HepG2 (cell line): ENCODE measurements at regions not wholly inside any gene's neighbourhood (a gene's known extent, or its start where the extent isn't known, plus 50 kb on each side); places are given as distances from the start of the nearest gene placed in this dataset.

Experiments used
- ATAC-seq: fragments of 200-7000 bp; cut with Tn5 transposase; 3 replicates; pipeline ENCODE4 v1.9.1; 2020; ENCODE audit warnings: mild to moderate bottlenecking, moderate library complexity
- BruUV-seq: library from RNA; stranded (reverse); fragments of 400-500 nt; replicated peaks from 2 replicates; lab custom pipeline; 2021; lab: Mats Ljungman, UMichigan
- CTCF ChIA-PET: fragments of 300-600 bp; formaldehyde crosslinking; extraction: SDS; loops from one replicate; lab custom pipeline; 2021; ENCODE audit warnings: low total read pairs, inconsistent platforms, low intra/inter-chr PET ratio; lab: Yijun Ruan, JAX
- POLR2A ChIA-PET: fragments of 350-600 bp; sonication (Branson Sonifier 250); formaldehyde crosslinking; loops from one replicate; lab custom pipeline; 2020; ENCODE audit warnings: antibody characterized with exemption, inconsistent platforms; lab: Yijun Ruan, JAX
- DNase-seq: peaks from one replicate; pipeline ENCODE4 v3.0.0-alpha.2; 2015; ENCODE audit warnings: low spot score
- FAIRE-seq: peaks from 3 replicates; lab custom pipeline; 2011; peaks lifted over from hg19 to GRCh38; lab: Jason Lieb, UNC
- H2AFZ ChIP-seq: one replicate; pipeline ENCODE4 v1.6.1; 2011; ENCODE audit warnings: low read length, inconsistent platforms
- H3K27ac ChIP-seq: fragments of 300-600 bp; 3 replicates; pipeline ENCODE4 v1.8.0; 2011; ENCODE audit warnings: mixed run types, mild to moderate bottlenecking, mixed read lengths, low read length, inconsistent platforms; ENCODE audit not compliant: insufficient read depth; ENCODE audit errors: extremely low read length
- H3K27me3 ChIP-seq, 2 experiments: fragments of 200-600 bp in 1 of 2; 2 replicates in 1 of 2; 3 replicates in 1 of 2; pipeline versions ENCODE4 v1.6.0 to v1.8.0; 2011; ENCODE audit warnings: low read length in 2 of 2, mild to moderate bottlenecking in 2 of 2, moderate library complexity in 2 of 2, inconsistent platforms in 1 of 2; ENCODE audit not compliant: insufficient read depth in 2 of 2, control insufficient read depth in 1 of 2
- H3K36me3 ChIP-seq, 2 experiments: fragments of 200-600 bp in 1 of 2; replicated peaks in 1 of 2; 2 replicates in 1 of 2; 3 replicates in 1 of 2; pipeline versions ENCODE4 v1.5.1 to v1.8.0; 2011; ENCODE audit warnings: low read length in 2 of 2, inconsistent platforms in 1 of 2; ENCODE audit not compliant: insufficient read depth in 2 of 2, control insufficient read depth in 1 of 2
- H3K4me1 ChIP-seq: 2 replicates; pipeline ENCODE4 v1.5.1; 2012; ENCODE audit warnings: low read length, inconsistent platforms; ENCODE audit not compliant: insufficient read depth
- H3K4me2 ChIP-seq: 2 replicates; pipeline ENCODE4 v1.6.0; 2011; ENCODE audit warnings: low read depth, low read length, inconsistent platforms
- H3K4me3 ChIP-seq, 3 experiments: fragments of 200-600 bp in 1 of 3; sonication (generic), shearing (Covaris generic) in 1 of 3; replicated peaks in 1 of 3; 2 replicates each; pipeline ENCODE4 v1.5.1; 2011 to 2016; ENCODE audit warnings: low read length in 3 of 3, inconsistent platforms in 2 of 3, low read depth in 2 of 3, mild to moderate bottlenecking in 2 of 3, control low read depth in 1 of 3, mixed read lengths in 1 of 3; ENCODE audit not compliant: insufficient read depth in 1 of 3
- H3K79me2 ChIP-seq: one replicate; pipeline ENCODE4 v1.6.1; 2011; ENCODE audit warnings: low read length, inconsistent platforms; ENCODE audit not compliant: insufficient read depth
- H3K9ac ChIP-seq: 2 replicates; pipeline ENCODE4 v1.6.0; 2011; ENCODE audit warnings: mild to moderate bottlenecking, low read depth, low read length, inconsistent platforms; ENCODE audit not compliant: insufficient read depth
- H3K9me3 ChIP-seq: 2 replicates; pipeline ENCODE4 v1.5.1; 2012; ENCODE audit warnings: mild to moderate bottlenecking, low read length
- H4K20me1 ChIP-seq: 2 replicates; pipeline ENCODE4 v1.6.0; 2011; ENCODE audit warnings: inconsistent platforms, mild to moderate bottlenecking, low read length, moderate library complexity; ENCODE audit not compliant: insufficient read depth
- CSRNP1 ChIP-seq: sonication (generic); formaldehyde crosslinking; IDR thresholded peaks from 2 replicates; pipeline ENCODE4 v1.8.1; 2023; ENCODE audit warnings: mild to moderate bottlenecking, missing genetic modification reagents
- DZIP1 ChIP-seq: sonication (generic); formaldehyde crosslinking; IDR thresholded peaks from 2 replicates; pipeline ENCODE4 v1.5.0; 2020; ENCODE audit warnings: mild to moderate bottlenecking, missing genetic modification reagents
- FOXA1 ChIP-seq, 2 experiments: fragments of 450-650 bp in 1 of 2; sonication (generic) in 1 of 2; formaldehyde crosslinking in 1 of 2; IDR thresholded peaks; 2 replicates each; pipeline versions ENCODE4 v1.4.0 to v1.6.1; 2016 to 2020; ENCODE audit warnings: missing genetic modification reagents in 1 of 2
- JDP2 ChIP-seq: sonication (generic); formaldehyde crosslinking; IDR thresholded peaks from 2 replicates; pipeline ENCODE4 v1.8.1; 2022; ENCODE audit warnings: missing genetic modification reagents, borderline replicate concordance
- WGBS: methylation state at CpG from one replicate; pipeline ENCODE4 v1.1.6; 2017; ENCODE audit warnings: low lambda C conversion rate; 5-methylcytosine and 5-hydroxymethylcytosine counted together
- in situ Hi-C: cut with HindIII; loops from 2 replicates; pipeline ENCODE4 v1.10.0; 2017; ENCODE audit warnings: low pct_unique_long_range_greater_than_20kb; ENCODE audit not compliant: extremely low pct_ligation_motif_present
- intact Hi-C: fragments of 100-400 bp; cut with micrococcal nuclease; formaldehyde crosslinking; loops from one replicate; pipeline ENCODE4 v1.10.0; 2022; ENCODE audit not compliant: unreplicated experiment

- H4K20me1 ChIP-seq = no peaks in the 10 kb centered on the region
- no peaks in the 10 kb centered on the region for H3K36me3 ChIP-seq
- no peaks in the 10 kb centered on the region for H3K9me3 ChIP-seq
- H3K9ac ChIP-seq = no peak overlapping the region
- H2AFZ ChIP-seq = no peak overlapping the region
- H3K4me2 ChIP-seq = no peak overlapping the region
- intact Hi-C loops = no loop called here
- H3K4me1 ChIP-seq = no peaks in the 10 kb centered on the region
- TF ChIP-seq JDP2 (CRISPR knock-in tag) = no peak
- no peak for TF ChIP-seq CSRNP1 (CRISPR knock-in tag)
- no peak for TF ChIP-seq DZIP1 (CRISPR knock-in tag)
- TF ChIP-seq FOXA1 (IDR thresholded peaks at IDR 0.05) = no peak
- no peak for TF ChIP-seq FOXA1 (CRISPR knock-in tag; IDR thresholded peaks at IDR 0.05)
- no peak overlapping the region for H3K4me3 ChIP-seq
- H3K79me2 ChIP-seq = no peaks in the 10 kb centered on the region
- H3K27ac ChIP-seq = no peak overlapping the region
- BruUV-seq = no TSS peak
- DNase-seq (no peak), ATAC-seq (no peak), FAIRE-seq (no peak)
- POLR2A ChIA-PET = no interaction called here
- in situ Hi-C loops = no loop called here
- CTCF ChIA-PET = no interaction called here
- no peaks in the 10 kb centered on the region for H3K27me3 ChIP-seq
- 20% methylated on average over 2 of the region's 2 CpGs for WGBS
These were observed 439.9 kb upstream of the CHD1 start for GRCh38 chr5:99368726-99369125.
